Activated CD8-positive, alpha-beta T cell treated with anti-CD3 and anti-CD28 coated beads for 36 hours (primary cell): ENCODE measurements at regions not wholly inside any gene's neighbourhood (a gene's known extent, or its start where the extent isn't known, plus 50 kb on each side); places are given as distances from the start of the nearest gene placed in this dataset.

Experiments
- ATAC-seq: fragments of 200-7000 bp; cut with Tn5 transposase; one replicate; pipeline ENCODE4 v1.10.0; 2021; ENCODE audit warnings: mild to moderate bottlenecking, moderate library complexity
- CTCF ChIA-PET: fragments of 350-600 bp; sonication (Branson Sonifier 250); formaldehyde crosslinking; loops from one replicate; lab custom pipeline; 2021; ENCODE audit warnings: antibody characterized with exemption; lab: Charles Lee
- POLR2A ChIA-PET: fragments of 350-600 bp; sonication (Branson Sonifier 250); formaldehyde crosslinking; loops from one replicate; lab custom pipeline; 2021; ENCODE audit warnings: antibody characterized with exemption; lab: Charles Lee
- DNase-seq: peaks from one replicate; pipeline ENCODE4 v3.0.0-alpha.2; 2020
- H3K27ac Mint-ChIP-seq: one replicate; pipeline ENCODE4 v1.8.0; 2021; ENCODE audit warnings: mild to moderate bottlenecking, mixed read lengths
- H3K27me3 Mint-ChIP-seq: one replicate; pipeline ENCODE4 v1.8.0; 2021; ENCODE audit warnings: mixed read lengths
- H3K36me3 Mint-ChIP-seq: one replicate; pipeline ENCODE4 v1.8.0; 2021; ENCODE audit warnings: low read depth, mixed read lengths
- H3K4me1 Mint-ChIP-seq: one replicate; pipeline ENCODE4 v1.8.0; 2021; ENCODE audit warnings: low read depth, mixed read lengths
- H3K4me3 Mint-ChIP-seq: one replicate; pipeline ENCODE4 v1.8.0; 2021; ENCODE audit warnings: mild to moderate bottlenecking, moderate library complexity, mixed read lengths
- H3K9me3 Mint-ChIP-seq: one replicate; pipeline ENCODE4 v1.8.0; 2021; ENCODE audit warnings: mixed read lengths
- CTCF ChIP-seq: fragments of 200-600 bp; IDR thresholded peaks from one replicate; pipeline ENCODE4 v1.8.0; 2022; ENCODE audit warnings: antibody characterized with exemption, mild to moderate bottlenecking
- intact Hi-C: fragments of 100-400 bp; cut with micrococcal nuclease; formaldehyde crosslinking; loops from one replicate; pipeline ENCODE4 v1.10.0; 2022

GRCh38 chr4:173855015-173855414 is 325.0 kb upstream of the HAND2 start:
- Mint-ChIP-seq H3K4me3 (no peak overlapping the region), H3K27me3 (no peaks in the 10 kb centered on the region), H3K9me3 (no peaks in the 10 kb centered on the region), H3K36me3 (no peaks in the 10 kb centered on the region), H3K4me1 (no peaks in the 10 kb centered on the region), H3K27ac (no peak overlapping the region)
- TF ChIP-seq CTCF, result no peak
- intact Hi-C loops, result no loop called here
- ChIA-PET POLR2A (no interaction called here), CTCF (no interaction called here)
- ATAC-seq (no peak), DNase-seq (no peak)

DNA sequence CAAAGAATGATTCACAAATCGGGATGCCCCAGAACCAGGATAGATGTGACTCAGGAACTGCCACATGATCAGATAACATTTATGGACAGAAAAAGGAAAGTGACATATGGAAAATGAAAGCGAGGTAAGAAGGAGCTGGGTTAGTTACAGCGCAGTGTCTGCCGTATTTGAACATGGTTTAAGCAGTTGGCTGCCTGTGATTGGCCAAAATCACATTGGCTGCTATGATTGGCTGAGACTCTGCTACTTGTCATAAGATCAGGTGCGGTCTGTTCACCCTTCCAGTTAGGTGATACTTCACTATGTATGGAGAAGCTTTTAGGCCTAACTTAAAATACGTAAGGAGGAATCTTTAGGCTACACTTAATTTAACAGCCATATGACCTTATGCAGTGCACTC is 322.7 kb upstream of the HAND2 start:
- Mint-ChIP-seq H3K27me3 (no peaks in the 10 kb centered on the region), H3K36me3 (no peaks in the 10 kb centered on the region), H3K27ac (no peak overlapping the region), H3K4me3 (no peak overlapping the region), H3K9me3 (no peaks in the 10 kb centered on the region), H3K4me1 (no peaks in the 10 kb centered on the region)
- DNase-seq (no peak), ATAC-seq (no peak)
- intact Hi-C loops, result no loop called here
- no peak for TF ChIP-seq CTCF
- ChIA-PET POLR2A (no interaction called here), CTCF (no interaction called here)

- ATAC-seq (no peak), DNase-seq (no peak)
- ChIA-PET CTCF (no interaction called here), POLR2A (no interaction called here)
- no peaks in the 10 kb centered on the region for H3K36me3 Mint-ChIP-seq
- H3K4me1 Mint-ChIP-seq, result no peaks in the 10 kb centered on the region
- no peak for TF ChIP-seq CTCF
- no peak overlapping the region for H3K4me3 Mint-ChIP-seq
- no peaks in the 10 kb centered on the region for H3K27me3 Mint-ChIP-seq
- intact Hi-C loops, result no loop called here
- peaks cover 6% of the 10 kb centered on the region for H3K9me3 Mint-ChIP-seq
- no peak overlapping the region for H3K27ac Mint-ChIP-seq
Measured at GRCh38 chr4:173845580-173845979, 315.6 kb upstream of the HAND2 start.

GRCh38 chr4:173839865-173840264 is 309.8 kb upstream of the HAND2 start:
- POLR2A ChIA-PET, result no interaction called here
- no peaks in the 10 kb centered on the region for H3K4me1 Mint-ChIP-seq
- ATAC-seq (no peak), DNase-seq (no peak)
- H3K27ac Mint-ChIP-seq, result no peak overlapping the region
- H3K36me3 Mint-ChIP-seq, result no peaks in the 10 kb centered on the region
- TF ChIP-seq CTCF, result no peak
- H3K9me3 Mint-ChIP-seq, result peaks cover 6% of the 10 kb centered on the region
- H3K4me3 Mint-ChIP-seq, result no peak overlapping the region
- CTCF ChIA-PET, result no interaction called here
- intact Hi-C loops, result no loop called here
- H3K27me3 Mint-ChIP-seq, result no peaks in the 10 kb centered on the region

GRCh38 chr4:173837517-173837916 is 307.5 kb upstream of the HAND2 start:
- H3K27ac Mint-ChIP-seq, result no peak overlapping the region
- H3K4me1 Mint-ChIP-seq, result no peaks in the 10 kb centered on the region
- peaks cover under 1% of the 10 kb centered on the region for H3K9me3 Mint-ChIP-seq
- H3K4me3 Mint-ChIP-seq, result no peak overlapping the region
- DNase-seq (no peak), ATAC-seq (no peak)
- ChIA-PET POLR2A (no interaction called here), CTCF (no interaction called here)
- no peaks in the 10 kb centered on the region for H3K27me3 Mint-ChIP-seq
- no peaks in the 10 kb centered on the region for H3K36me3 Mint-ChIP-seq
- intact Hi-C loops, result no loop called here
- TF ChIP-seq CTCF, result no peak
